Kidney capillary endothelial cell (primary cell): ENCODE measurements at regions not wholly inside any gene's neighbourhood (a gene's known extent, or its start where the extent isn't known, plus 50 kb on each side); places are given as distances from the start of the nearest gene placed in this dataset.
"Not testable (repeated sequence)": the region's sequence is repeated elsewhere in the genome, so short reads cannot be mapped to it uniquely, and the experiment has no call there.

Experiments used
- DNase-seq: peaks from one replicate; pipeline ENCODE4 v3.0.0-alpha.2; 2018; ENCODE audit warnings: low spot score

- DNase-seq = no peak
Measured at GRCh38 chr4:171524903-171525302, 288.3 kb upstream of the GALNTL6 start.

GRCh38 chr4:171521726-171522125 is 291.5 kb upstream of the GALNTL6 start:
- no peak for DNase-seq

- no peak for DNase-seq
Measured at GRCh38 chr4:171519457-171519856, 293.7 kb upstream of the GALNTL6 start.

- no peak for DNase-seq
Measured at GRCh38 chr4:171517883-171518282, 295.3 kb upstream of the GALNTL6 start.

- DNase-seq = no peak
Measured at GRCh38 chr4:171516694-171517093, 296.5 kb upstream of the GALNTL6 start.

GRCh38 chr4:171484681-171485080 is 328.5 kb upstream of the GALNTL6 start:
- DNase-seq = no peak

- DNase-seq = no peak
Measured at GRCh38 chr4:171478181-171478580, 335.0 kb upstream of the GALNTL6 start.

GRCh38 chr4:171475111-171475510 is 338.1 kb upstream of the GALNTL6 start:
- not testable (repeated sequence) for DNase-seq

- no peak for DNase-seq
Measured at GRCh38 chr4:171473155-171473554, 340.0 kb upstream of the GALNTL6 start.

GRCh38 chr4:171472230-171472629 is 341.0 kb upstream of the GALNTL6 start:
- no peak for DNase-seq

- no peak for DNase-seq
Measured at GRCh38 chr4:171464499-171464898, 348.7 kb upstream of the GALNTL6 start.

- no peak for DNase-seq
Measured at GRCh38 chr4:171461191-171461590, 352.0 kb upstream of the GALNTL6 start.

- no peak for DNase-seq
Measured at GRCh38 chr4:171448919-171449481, 364.2 kb upstream of the GALNTL6 start.

- DNase-seq = no peak
Measured at GRCh38 chr4:171448358-171448757, 364.8 kb upstream of the GALNTL6 start.

GRCh38 chr4:171441300-171441941 is 371.8 kb upstream of the GALNTL6 start:
- DNase-seq = no peak

- no peak for DNase-seq
Measured at GRCh38 chr4:171433674-171434073, 379.5 kb upstream of the GALNTL6 start.

GRCh38 chr4:171432536-171432935 is 380.7 kb upstream of the GALNTL6 start:
- DNase-seq = no peak

- DNase-seq = no peak
Measured at GRCh38 chr4:171430495-171430894, 382.7 kb upstream of the GALNTL6 start.

- no peak for DNase-seq
Measured at GRCh38 chr4:171397175-171397574, 416.0 kb upstream of the GALNTL6 start.

GRCh38 chr4:171390626-171391025 is 422.6 kb upstream of the GALNTL6 start:
- no peak for DNase-seq

GRCh38 chr4:171378323-171378722 is 434.9 kb upstream of the GALNTL6 start:
- DNase-seq = no peak

- DNase-seq = no peak
Measured at GRCh38 chr4:171376724-171377123, 436.5 kb upstream of the GALNTL6 start.

GRCh38 chr4:171353535-171353934 is 459.7 kb upstream of the GALNTL6 start:
- DNase-seq = no peak

GRCh38 chr4:171348090-171348489 is 465.1 kb upstream of the GALNTL6 start:
- no peak for DNase-seq
